ENCODE measurements at regions not wholly inside any gene's neighbourhood (a gene's known extent, or its start where the extent isn't known, plus 50 kb on each side); places are given as distances from the start of the nearest gene placed in this dataset.

DNA sequence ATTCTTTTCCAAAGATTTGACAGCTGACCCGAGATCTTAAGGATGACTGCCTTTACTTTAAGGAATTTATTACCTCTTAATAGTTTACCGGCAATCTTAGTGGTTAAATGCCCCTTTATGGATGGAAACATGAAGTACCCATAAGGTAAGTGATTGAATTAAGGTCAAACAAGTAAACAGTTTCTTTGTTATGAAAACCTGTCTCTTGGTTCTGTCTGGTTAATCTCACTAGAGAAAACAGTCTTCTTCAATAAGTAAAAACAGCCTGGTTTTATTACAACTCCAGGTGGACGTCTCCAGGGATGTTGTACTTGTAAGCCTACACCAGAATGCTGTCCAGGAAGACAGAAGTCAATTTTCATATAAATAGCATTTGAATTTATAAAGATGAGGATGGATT, 161.8 kb upstream of the MTPN start:
- Histone ChIP-seq H3K9me3 (ENCODE audit: control insufficient read depth, insufficient read depth, low read length) (no peaks in the 10 kb centered on the region), H3K9me1 (ENCODE audit: insufficient read depth, low read length) (no peaks in the 10 kb centered on the region), H2BK15ac (ENCODE audit: low read depth, low read length) (no peak overlapping the region), H3K4me3 (ENCODE audit: insufficient read depth, low read depth, low read length) (no peak overlapping the region), H3K4me2 (ENCODE audit: low read depth, low read length) (no peak overlapping the region), H3K4me1 (ENCODE audit: control insufficient read depth, insufficient read depth, low read length) (no peaks in the 10 kb centered on the region), H3K4ac (ENCODE audit: low read depth, low read length) (no peak overlapping the region), H3K56ac (ENCODE audit: extremely low read depth, insufficient read depth, low read length) (no peak overlapping the region), H2BK120ac (ENCODE audit: low read depth, low read length) (no peak overlapping the region), H3K27me3 (ENCODE audit: control insufficient read depth, insufficient read depth, low read length) (no peaks in the 10 kb centered on the region; the same call in 1 of the 2 replicates), H2AK9ac (replicated peaks; ENCODE audit: low read depth, low read length, poor library complexity) (no peak overlapping the region), H2AK5ac (ENCODE audit: low read depth, low read length) (no peak overlapping the region), H2BK5ac (ENCODE audit: low read depth, low read length, poor library complexity, severe bottlenecking) (no peak overlapping the region), H3K23ac (ENCODE audit: low read depth, low read length) (no peak overlapping the region), H3K79me1 (ENCODE audit: low read depth in 1 of 2, low read length in 2 of 2) (no peaks in the 10 kb centered on the region), H4K5ac (ENCODE audit: low read depth, low read length) (no peak overlapping the region), H3K18ac (ENCODE audit: low read depth, low read length) (no peak overlapping the region), H3K14ac (replicated peaks; ENCODE audit: low read depth, low read length) (no peak overlapping the region), H2AFZ (replicated peaks; ENCODE audit: low read length, poor library complexity) (no peak overlapping the region), H2BK20ac (ENCODE audit: low read depth, low read length) (no peak overlapping the region), H3K9ac (ENCODE audit: low read depth, low read length) (no peak overlapping the region), H3K27ac (ENCODE audit: insufficient read depth, low read length) (no peak overlapping the region), H3K36me3 (ENCODE audit: control insufficient read depth, insufficient read depth, low read length) (no peaks in the 10 kb centered on the region), H4K91ac (ENCODE audit: insufficient read depth, low read depth, low read length) (no peak overlapping the region), H4K8ac (ENCODE audit: low read depth in 2 of 2, low read length in 2 of 2) (no peak overlapping the region), H4K20me1 (ENCODE audit: insufficient read depth, low read length) (no peaks in the 10 kb centered on the region)
- BruUV-seq (replicated peaks) = no TSS peak
- intact Hi-C loops (cut with micrococcal nuclease) = no loop called here
- ChIA-PET CTCF (no interaction called here), POLR2A (ENCODE audit: unreplicated experiment) (no interaction called here)
- WGBS, 2 experiments (ENCODE audit: extremely low coverage in 2 of 2, insufficient read length in 1 of 2) = no CpG with 5 or more reads among the region's 3 CpGs
- no peak for ATAC-seq (ENCODE audit: low read depth)
- dilution Hi-C loops (cut with HindIII; ENCODE audit: low sequenced_read_pairs, unreplicated experiment) = no loop called here
- DNase-seq = no peak
- TF ChIP-seq MAFK (IDR thresholded peaks at IDR 0.05; ENCODE audit: low read depth, low read length) (no peak), SMC3 (IDR thresholded peaks at IDR 0.05; ENCODE audit: low read depth, low read length) (no peak), POLR2A (IDR thresholded peaks at IDR 0.05; ENCODE audit: low read depth, low read length) (no peak), RFX5 (IDR thresholded peaks at IDR 0.05; ENCODE audit: low read depth, low read length) (no peak), CHD1 (IDR thresholded peaks at IDR 0.05; ENCODE audit: low read depth, low read length) (no peak), BHLHE40 (IDR thresholded peaks at IDR 0.05; ENCODE audit: low read depth, low read length) (no peak), RAD21 (IDR thresholded peaks at IDR 0.05; ENCODE audit: low read length) (no peak), CEBPB (IDR thresholded peaks at IDR 0.05; ENCODE audit: low read depth, low read length) (no peak), RCOR1 (IDR thresholded peaks at IDR 0.05; ENCODE audit: insufficient replicate concordance, low read length) (no peak), FOS (IDR thresholded peaks at IDR 0.05; ENCODE audit: low read depth, low read length) (no peak), NFE2L2 (IDR thresholded peaks at IDR 0.05; ENCODE audit: low read depth, low read length) (no peak), MXI1 (IDR thresholded peaks at IDR 0.05; ENCODE audit: borderline replicate concordance, low read depth, low read length) (no peak), MAZ (IDR thresholded peaks at IDR 0.05; ENCODE audit: borderline replicate concordance, low read depth, low read length) (no peak)
- TF ChIP-seq, protein P1, sequence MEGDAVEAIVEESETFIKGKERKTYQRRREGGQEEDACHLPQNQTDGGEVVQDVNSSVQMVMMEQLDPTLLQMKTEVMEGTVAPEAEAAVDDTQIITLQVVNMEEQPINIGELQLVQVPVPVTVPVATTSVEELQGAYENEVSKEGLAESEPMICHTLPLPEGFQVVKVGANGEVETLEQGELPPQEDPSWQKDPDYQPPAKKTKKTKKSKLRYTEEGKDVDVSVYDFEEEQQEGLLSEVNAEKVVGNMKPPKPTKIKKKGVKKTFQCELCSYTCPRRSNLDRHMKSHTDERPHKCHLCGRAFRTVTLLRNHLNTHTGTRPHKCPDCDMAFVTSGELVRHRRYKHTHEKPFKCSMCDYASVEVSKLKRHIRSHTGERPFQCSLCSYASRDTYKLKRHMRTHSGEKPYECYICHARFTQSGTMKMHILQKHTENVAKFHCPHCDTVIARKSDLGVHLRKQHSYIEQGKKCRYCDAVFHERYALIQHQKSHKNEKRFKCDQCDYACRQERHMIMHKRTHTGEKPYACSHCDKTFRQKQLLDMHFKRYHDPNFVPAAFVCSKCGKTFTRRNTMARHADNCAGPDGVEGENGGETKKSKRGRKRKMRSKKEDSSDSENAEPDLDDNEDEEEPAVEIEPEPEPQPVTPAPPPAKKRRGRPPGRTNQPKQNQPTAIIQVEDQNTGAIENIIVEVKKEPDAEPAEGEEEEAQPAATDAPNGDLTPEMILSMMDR (conservative IDR thresholded peaks at IDR 0.05; ENCODE audit: low read depth, low read length) = no peak
- TF ChIP-seq, protein P2, sequence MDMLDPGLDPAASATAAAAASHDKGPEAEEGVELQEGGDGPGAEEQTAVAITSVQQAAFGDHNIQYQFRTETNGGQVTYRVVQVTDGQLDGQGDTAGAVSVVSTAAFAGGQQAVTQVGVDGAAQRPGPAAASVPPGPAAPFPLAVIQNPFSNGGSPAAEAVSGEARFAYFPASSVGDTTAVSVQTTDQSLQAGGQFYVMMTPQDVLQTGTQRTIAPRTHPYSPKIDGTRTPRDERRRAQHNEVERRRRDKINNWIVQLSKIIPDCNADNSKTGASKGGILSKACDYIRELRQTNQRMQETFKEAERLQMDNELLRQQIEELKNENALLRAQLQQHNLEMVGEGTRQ (IDR thresholded peaks at IDR 0.05; ENCODE audit: low read depth, low read length) = no peak
- TF ChIP-seq, protein P3, sequence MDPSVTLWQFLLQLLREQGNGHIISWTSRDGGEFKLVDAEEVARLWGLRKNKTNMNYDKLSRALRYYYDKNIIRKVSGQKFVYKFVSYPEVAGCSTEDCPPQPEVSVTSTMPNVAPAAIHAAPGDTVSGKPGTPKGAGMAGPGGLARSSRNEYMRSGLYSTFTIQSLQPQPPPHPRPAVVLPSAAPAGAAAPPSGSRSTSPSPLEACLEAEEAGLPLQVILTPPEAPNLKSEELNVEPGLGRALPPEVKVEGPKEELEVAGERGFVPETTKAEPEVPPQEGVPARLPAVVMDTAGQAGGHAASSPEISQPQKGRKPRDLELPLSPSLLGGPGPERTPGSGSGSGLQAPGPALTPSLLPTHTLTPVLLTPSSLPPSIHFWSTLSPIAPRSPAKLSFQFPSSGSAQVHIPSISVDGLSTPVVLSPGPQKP (IDR thresholded peaks at IDR 0.05; ENCODE audit: borderline replicate concordance, low read depth, low read length) = no peak
- in situ Hi-C loops (cut with MboI; ENCODE audit: low sequenced_read_pairs) = no loop called here
